ENCODE measurements at regions not wholly inside any gene's neighbourhood (a gene's known extent, or its start where the extent isn't known, plus 50 kb on each side); places are given as distances from the start of the nearest gene placed in this dataset.

DNA sequence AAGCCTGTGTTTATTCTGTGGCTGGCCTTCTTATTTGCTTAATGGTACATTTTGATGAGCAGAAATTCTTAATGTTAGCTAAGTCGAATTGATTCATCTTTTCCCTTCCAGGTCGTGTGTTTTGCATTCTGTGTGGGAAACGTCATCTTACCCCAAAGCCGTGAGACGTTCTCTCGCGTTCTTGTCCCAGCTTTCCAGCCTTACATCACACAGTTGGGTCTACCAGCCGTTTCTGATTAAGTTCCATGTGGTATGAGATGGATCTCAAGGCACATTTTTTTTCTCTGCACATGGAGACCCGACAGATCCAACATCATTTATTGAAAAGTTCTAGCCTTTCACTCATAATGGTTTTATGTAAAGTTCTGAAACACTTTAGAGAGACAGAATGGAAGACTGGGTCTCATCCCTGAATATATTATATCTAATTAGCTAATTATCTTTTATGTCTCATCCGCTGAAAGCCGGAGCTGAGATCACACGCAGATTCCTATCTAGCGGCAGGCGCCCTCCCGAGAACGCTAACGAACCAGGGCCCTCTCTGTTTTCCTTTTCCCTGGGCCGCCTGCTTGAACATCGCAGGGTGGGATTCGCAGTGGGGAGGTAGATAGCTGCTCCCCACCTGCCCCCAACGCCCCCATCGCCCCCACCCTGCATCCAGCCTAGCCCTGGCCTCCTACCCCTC lies 1162.2 kb downstream of the BRD1 start:
- DNase-seq, result no peak

DNA sequence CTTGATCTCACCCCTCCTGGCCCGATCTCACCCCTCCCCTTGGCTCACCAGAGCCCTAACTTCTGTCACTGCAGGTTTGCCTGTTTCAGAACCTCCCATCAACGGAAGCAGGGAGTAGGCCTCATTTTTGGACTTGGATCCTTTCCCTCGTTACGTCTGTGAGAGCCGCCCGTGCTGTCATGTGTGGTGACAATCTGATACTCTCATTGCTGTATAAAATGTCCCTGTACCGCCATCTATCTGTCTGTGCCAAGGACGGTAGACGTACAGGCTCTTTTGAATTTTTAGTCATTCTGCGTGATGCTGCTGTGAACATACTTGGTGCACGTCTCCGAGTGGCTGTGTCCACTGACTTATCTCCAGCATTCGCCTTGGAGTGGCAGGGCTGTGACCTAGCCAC lies 1163.1 kb downstream of the BRD1 start:
- no peak for DNase-seq

DNA sequence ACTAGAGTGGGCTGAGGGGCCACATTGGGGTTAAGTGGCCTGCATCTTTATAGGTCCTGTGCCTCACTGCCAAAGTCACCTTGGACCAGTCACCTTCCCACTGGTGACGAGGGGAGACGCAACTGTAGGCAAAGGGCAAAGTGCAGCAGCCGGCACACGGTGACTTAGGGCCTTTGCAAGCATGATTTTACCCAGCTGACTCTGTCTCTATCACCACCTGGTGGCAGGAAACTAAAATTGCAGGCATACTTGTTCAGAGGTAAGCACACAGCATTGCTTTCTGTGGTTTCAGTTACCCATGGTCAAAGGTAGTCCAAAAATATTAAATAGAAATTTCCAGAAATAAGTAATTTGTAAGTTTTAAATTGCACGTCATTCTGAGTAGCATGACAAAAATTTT lies 1164.4 kb downstream of the BRD1 start:
- no peak for DNase-seq

DNA sequence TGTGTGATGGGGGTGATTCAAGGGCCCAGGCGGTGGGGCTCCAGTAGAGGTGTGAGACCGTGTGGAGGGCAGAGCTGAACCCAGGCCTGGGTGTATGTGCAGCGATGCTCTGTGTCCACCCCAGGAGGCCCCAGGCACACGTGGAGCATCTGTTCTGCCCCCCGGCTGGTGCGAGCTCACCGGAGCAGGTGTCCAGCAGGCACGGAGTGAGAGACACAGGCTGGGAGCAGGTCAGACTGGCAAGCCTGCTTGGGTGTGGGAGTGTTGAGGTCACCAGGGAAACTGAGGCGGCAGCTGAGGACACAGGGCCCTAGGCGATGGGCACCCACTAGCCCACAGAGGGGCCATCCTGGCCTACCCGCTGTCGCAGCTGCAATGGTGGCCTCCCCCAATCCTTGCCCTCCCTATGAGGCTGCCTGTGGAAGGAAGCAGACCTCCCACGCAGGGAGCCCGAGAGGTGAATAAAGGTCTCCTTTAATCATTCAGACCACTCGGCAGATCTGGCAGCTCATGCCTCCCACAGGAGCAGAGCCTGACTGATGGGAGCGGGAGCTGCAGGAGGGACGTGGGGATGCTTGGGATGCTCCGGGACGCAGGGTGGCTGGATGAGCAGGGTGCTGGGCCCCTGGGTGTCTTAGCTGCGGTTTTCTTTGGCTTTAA lies 1165.1 kb downstream of the BRD1 start:
- no peak for DNase-seq

DNA sequence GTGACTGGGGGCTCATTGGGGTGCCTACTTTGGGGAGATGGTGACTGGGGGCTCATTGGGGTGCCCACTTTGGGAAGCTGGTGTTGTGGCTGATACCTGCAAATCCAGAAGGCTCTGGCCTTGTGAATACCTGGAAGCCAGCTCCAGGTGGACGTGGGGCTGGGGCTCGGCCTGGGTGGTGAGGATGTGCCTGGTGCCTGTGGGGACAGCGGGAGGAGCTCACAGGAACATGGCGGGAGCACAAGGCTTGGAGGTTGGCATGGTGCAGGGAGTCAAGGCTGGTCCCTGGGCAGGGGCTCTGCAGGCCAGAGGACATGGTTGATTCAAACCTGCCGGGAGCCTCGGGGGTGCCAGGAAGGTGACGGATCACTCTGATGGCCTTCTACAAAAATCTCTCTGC lies 1165.7 kb downstream of the BRD1 start:
- no peak for DNase-seq

DNA sequence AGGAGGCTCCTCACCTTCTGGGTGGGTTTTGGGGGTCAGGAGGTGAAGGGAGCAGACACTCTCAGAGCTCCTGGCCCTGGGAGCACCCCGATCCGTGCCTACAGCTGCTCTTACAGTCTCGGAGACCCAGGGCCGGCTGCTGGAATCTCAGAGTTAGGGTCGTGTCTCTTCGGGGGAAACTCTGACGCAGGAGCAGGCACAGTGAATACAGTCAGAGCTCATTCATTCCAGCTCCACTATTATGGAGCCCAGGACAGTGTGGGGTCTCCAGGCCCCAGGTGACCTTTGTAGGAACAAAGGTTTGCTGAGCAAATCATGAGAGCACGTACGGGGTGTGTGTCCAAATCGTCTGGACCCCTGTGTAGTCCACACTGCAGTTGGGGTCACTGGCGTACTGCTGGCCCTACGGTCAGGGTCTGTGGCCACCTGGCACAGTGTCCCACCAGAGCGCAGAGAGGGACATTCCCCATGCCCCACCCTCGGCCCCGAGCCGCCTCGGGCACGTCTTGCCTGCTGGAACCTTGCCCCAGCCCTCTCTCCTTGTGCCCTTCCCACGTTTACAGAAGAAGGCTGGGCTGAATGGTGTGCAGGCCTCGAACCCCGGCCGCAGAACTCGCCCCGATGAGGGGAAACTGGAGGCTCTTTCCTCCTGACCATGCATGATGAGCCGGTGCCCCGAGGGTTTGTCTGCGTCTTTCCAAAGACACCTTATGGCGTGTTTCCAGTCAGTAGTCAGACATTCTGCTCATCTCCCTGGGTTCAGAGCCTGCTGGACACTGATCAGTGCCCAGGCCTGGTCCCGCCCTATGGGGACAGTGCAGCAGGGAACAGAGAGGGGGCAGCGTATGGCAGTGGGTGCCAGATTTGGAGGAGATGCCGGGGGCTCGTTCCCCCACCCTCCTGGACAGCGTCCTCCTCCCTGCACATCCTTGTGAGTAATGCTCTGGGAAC lies 1166.6 kb downstream of the BRD1 start:
- DNase-seq, result no peak

DNA sequence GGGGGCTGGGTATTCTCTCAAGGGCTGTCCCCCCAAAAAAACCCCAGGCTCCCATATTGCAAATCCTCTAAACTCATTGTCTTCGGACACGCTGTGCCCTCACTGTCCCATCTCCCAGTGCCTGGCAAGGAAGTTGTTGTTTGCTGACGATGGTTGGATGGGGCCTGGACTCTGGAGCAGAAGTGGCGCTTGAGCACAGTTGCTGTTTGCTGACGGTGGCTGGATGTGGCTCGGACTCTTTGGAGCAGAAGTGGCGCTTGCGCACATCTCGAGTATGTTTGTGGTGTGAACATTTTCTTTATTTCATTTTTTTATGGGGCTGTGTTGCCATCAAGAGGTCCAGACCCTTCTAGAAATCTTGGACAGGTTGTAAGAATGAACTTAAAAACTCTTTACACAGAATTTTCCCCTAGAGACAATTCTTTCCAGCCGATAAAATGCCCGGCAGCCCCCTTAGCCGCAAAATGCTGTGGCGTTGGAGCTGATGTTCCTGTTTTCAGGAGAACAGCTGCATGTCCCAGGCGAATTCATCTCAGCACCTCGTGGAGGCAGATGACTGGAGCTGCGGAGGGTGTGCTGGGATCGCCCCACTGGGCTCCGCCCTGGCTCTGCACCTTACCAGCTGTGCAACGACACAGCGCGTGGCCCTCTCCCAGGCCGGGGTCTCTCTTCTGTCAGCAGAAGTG lies 1167.4 kb downstream of the BRD1 start:
- DNase-seq, result no peak

DNA sequence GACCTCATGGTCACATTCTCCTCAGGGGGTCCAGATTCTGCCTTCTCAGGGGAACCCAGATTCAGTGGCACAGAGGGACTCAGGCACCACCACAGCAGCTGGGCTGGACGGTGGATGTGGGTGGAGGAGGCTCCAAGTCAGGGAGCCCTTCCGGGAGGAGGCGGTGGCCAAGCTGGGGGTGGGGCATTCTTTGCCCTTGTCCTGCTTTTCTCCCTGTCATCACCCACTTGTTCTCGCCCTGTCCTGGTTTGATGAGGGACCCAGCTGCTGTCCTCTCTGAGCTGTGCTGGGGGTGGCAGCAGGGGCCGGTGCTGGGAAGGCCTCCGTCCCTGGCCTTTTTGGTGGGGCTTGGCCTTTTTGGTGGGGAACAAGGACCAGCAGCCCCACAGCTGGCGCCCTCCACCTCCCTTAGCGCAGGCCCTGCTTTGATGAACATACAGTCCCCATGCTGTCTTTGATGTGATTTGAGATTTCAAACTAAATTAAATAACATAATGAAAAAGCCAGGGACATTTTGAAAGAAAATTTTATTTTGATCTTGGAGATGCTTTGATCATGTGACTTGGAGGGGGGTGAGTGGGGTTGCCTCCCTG lies 1168.2 kb downstream of the BRD1 start:
- DNase-seq, result no peak

DNA sequence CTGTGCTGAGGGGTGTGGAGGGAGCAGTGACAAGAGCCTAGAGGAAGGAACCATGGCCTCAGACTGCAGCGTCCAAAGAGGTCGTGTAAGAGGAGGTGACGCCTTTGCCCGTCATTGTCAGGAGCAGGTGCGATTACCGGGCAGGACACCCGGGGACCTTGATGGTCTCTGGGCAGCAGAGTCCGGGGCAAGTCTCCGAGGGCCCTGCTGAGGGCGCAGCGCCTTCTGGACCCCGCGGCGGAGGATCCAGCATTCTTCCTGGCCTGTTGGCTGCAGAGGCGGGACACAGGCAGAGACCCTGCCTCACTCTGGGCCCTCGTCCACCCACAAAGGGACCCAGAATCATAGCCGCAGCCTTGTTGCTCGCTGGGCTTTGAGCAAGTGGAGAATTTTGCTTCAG lies 1168.8 kb downstream of the BRD1 start:
- no peak for DNase-seq

DNA sequence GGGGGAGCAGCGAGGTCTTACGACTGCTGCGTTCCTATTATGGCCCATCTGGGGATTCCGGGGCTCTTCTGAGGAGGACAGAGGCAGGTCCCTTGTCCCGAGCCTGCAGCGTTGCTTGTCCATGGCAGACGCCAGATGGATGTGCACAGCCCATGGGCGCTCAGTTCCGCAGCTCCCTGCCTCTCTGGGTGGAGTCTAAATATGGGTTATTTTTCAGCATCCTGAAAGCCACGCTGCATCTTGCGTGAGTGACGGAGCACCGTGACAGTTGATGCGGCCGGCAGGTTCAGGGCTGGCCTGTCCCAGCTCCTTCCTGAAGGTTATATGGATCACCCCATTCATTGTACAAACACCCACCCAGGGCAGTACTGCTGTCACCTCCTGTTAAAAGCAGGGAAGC lies 1169.4 kb downstream of the BRD1 start:
- DNase-seq, result no peak

DNA sequence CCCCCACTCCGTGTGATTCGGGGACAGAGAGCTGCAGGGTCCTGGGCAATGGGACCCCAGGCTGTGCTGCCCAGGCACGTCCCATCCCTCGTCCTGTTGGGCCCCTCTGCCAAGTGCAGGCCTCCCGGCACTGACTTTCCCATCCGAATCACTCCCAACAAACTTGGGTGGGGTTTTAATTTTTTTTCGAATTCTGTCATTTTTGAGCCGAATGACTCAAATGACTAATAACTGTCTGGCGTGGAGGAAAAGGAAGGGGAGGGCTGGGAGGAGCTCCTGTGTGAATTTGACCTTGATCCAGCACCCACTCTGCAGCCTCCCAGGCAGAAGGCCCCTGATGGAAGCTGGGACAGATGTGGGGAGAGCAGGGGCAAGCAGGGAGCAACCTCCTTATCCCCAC lies 1173.2 kb downstream of the BRD1 start:
- no peak for DNase-seq

DNA sequence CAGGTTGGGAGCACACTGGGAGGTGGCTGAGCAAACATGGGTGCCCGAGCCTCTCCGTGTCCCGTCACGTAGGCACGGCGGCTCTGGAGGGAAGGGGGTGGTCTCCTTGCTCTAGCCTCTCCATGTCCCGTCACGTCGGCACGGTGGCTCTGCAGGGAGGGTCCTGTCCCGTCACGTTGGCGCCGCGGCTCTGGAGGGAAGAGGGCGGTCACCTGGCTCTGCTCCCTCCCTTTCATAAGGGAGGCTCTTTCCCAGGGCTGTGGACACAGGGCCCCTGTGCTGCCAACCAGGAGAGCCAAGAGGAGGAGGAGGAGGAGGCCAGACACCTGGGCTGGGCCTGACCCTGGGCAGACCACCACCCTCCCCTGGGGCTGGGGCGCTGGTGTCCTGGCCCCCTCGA lies 1173.7 kb downstream of the BRD1 start:
- DNase-seq, result no peak

DNA sequence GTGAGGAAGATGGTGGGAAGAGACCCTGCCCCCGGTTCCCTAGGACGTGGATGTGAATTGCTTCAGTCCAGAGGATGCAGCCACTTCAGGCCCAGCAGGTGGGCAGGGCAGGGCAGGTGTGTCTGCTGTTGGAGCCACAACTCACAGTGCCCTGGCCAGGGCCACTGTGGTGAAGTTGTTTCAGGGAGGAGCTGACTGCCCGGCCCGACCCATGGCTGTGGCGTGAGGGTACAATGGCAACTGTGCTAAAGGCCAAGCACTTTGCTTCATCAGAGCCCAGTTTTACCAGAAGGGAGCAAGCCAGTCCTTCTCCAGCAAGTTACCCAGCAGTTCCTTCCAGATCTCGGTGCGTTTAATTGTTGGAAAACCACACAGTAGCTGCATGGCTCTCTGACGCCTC lies 1174.4 kb downstream of the BRD1 start:
- no peak for DNase-seq

DNA sequence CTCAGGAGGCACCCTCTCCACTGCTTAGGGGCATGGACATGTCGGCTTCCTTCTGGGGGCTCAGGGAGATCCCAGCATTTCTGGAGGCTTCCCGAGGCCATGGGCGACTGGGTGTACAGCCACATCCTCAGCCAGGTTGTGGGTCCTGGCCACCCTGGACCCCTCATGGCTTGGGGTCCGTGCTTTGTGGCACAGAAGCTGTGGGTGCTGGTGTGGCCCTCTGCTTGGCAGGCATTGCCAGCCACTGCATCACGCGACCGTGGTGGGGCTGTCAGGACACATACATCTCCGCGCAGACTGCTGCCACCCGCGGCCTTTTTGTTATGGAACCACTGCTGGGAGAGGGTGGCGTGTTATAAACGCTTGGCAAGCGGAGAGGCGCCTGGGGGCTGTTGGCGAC lies 1174.9 kb downstream of the BRD1 start:
- DNase-seq, result no peak

DNA sequence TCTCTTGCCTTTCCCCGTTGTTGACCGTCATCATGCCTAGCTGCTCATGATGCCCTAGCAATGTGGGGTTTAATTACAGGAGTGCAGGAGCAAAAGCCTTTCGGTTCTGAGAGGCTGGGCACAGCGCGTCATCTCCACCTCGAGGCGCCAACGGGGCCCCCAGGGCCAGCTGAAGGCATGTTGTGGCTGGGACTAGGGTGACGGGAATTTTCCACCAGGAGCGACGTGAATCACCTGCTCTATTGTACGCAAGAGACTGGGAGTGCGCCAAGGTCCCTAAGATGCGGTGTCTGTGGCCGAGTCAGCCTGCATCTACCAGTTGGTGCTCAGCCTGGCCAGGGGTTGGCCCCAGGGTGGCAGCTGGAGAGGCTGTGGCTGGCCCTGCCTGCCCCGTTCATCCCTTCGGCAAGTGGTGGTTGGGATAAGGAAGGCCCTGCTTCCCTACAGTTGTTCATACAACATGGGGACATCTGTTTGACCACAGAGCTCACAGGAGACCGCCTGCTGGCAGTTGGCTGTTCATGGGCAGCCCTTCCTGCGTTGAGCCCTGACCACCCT lies 1175.6 kb downstream of the BRD1 start:
- DNase-seq, result no peak

DNA sequence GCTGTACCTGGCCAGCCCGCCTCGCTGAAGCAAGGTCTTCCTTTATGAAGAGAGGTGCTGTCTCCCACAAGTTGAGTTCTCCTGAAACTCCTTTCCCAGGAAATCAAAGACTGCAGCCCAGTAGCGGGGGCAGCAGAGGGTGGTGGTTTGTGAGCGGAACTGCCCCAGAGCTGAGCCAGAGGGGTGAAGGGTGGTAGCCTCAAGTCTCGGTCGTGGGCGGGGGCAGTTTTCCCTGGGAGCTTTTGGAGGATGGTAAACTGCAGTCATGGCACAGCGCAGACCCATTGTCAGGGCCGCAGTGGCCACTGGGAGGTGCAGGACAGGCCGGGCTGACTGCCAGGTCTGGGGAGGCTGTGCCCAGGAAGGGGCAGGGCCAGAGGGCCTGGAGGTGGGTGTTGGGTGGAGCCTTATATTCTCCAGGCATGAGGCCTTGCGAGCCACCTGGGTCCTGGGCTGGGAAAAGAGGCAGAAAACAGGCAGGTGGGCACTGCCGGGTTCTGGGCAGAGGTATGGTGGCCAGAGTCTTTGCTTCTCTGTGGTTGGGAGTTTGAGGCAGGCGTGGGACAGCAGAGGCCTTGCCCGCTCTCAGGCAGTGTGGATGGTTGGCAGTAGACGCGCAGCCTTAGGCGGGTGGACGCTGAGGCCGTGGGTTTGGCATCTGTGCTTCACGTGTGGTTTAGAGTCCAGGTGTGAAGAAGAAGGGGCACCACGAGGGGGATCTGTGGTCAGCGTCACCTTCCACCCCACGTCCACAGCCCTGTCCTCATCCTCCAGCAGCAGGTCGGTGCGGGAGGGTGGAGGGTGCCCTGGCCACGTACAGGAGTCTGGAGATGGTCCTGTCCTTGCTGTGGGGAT lies 1176.4 kb downstream of the BRD1 start:
- DNase-seq, result no peak

DNA sequence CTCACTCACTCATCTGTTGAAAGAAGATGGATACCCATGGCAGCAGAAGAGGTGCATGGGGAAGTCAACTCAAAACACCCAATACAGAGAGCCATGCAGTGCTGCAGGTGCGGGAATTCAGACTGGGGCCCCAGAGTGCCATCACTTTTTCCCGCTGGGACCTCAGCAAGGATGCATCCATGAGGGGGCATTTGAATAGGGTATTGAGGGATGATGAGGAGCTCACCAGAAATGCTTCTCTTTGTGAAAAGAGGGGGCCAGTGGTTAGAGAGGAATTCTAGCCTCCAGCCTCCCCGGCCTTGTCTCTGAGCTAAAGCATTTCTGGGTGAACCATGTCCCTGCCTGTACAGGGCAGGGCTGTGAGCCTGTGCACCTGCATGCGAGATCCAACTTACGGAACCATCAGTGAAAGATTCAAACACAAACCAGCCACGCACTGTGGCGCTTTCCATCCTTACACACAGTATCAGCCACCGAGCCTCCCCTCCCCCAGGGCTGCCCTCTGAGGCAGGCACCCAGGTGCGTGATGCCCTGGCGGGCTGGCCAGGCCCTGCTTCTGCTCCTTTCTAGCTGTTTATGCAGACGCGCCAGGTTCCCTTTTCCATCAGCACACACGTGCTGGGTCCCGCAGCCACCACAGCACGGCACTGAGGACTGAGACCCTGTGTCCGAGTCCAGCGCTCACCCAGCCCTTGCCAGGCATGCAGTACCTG lies 1177.2 kb downstream of the BRD1 start:
- DNase-seq, result no peak

DNA sequence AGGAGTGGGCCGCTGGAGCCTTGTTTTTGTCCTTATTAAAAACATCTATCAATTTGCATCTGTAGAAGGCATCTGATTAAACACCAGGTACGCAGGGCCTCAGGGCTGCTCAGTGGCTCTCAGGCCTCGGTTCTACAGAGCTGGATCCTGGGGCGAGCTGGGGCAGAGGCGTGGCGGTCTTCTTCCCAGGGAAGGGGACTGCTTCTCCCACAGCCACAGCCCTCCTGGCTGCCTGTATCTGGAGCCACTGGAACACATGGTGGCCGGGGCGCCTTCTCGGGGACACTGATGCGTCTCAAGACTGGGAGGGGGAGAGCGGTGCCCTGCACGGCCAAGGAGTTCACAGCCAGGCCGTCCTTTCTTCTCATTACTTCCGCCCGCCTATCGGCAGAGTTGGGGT lies 1178.2 kb downstream of the BRD1 start:
- no peak for DNase-seq

DNA sequence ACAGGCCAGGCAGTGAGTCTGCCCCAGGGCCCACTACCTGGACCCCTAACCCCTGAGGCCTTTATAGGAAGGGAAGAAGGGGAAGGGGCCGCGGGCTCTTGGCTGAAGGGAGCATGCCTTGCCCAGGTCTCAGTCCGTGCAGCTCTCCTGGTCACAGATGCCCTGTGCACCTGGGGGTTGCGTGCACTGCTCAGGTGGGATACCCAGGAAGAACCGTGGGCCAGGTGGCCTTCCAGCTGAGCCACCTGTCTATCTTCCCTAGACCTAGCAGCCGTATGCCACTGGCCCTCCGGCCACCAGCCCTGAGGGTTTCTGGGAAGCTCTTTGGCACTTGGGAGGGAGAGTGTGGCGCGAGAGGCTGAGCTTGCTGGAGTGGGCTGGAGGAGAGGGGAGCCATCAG lies 1178.6 kb downstream of the BRD1 start:
- DNase-seq, result no peak

DNA sequence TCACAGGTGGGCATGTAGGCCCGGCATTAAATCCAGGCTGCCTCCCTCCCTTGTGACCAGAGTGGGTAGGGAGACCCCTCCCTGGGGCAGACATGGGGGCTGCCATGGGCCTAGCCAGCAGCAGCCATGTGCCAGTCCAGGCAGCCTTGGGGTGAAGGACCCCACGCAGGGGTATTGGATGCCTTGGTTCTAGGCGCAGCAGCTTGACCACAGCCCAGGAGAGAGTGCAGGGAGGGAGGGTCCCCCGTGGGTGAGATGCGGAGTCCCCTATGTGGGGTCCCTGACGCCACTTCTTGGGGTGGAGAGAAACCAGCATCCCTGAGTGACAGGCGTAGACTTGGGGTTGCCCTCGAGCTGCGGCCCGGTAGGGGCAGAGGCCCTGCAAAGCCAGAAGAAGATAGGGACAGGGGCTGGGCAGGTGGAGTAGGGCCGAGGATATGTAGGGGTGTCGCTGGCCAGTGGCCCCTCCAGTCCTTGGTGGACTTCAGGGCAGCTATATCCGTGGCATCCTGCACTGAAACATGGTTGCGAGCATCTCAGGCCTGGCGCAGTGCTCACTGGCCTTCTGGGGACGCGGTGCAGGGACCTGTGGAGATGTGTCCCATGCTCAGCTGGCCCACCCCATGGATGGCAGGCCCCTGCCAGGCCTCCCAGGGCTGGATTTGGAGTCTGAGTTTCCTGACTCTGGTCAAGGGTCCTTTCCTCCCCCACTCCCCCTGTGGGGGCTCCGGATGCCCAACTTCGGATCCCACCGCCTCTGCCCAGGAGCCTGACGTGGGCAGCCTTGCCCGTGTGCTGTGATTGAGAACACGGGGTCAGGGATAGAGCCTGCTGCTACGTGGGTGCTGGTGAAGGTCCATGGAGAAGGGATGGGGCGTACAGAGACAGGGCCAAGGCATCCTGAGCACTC lies 1179.8 kb downstream of the BRD1 start:
- no peak for DNase-seq

Measured in activated CD4-positive, alpha-beta T cell treated with anti-CD3 and anti-CD28 coated beads for 1 hour (primary cell).